ENCODE measurements at regions not wholly inside any gene's neighbourhood (a gene's known extent, or its start where the extent isn't known, plus 50 kb on each side); places are given as distances from the start of the nearest gene placed in this dataset.
"Not testable (repeated sequence)": the region's sequence is repeated elsewhere in the genome, so short reads cannot be mapped to it uniquely, and the experiment has no call there.

DNA sequence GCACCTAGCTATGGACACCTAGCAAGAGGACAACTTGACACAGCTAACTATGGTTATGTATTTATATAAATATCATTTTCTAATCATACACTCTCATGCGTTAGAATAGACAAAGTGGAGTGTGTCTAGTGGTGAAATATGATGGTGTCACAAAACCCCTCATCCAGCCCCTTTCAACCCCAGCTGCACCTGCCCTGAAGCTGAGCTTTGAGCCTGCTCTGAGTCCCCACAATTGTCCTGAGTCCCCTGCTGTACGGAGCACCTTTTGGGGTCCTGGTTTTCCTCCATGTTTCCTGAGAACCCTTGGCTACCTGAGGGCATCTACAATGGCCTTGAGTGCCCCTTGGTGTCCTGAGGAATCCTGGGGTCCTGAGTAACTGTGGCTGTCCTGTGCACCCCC lies 1072.8 kb downstream of the TMEM121 start:
- no peak overlapping the region for H3K4me3 ChIP-seq (ENCODE audit: low read depth, low read length)
- TF ChIP-seq CTCF (IDR thresholded peaks at IDR 0.05; ENCODE audit: low read depth, low read length): no peak

GRCh38 chr14:106605548-106606448 lies 1079.4 kb downstream of the TMEM121 start:
- H3K4me3 ChIP-seq (ENCODE audit: low read depth, low read length): no peak overlapping the region

DNA sequence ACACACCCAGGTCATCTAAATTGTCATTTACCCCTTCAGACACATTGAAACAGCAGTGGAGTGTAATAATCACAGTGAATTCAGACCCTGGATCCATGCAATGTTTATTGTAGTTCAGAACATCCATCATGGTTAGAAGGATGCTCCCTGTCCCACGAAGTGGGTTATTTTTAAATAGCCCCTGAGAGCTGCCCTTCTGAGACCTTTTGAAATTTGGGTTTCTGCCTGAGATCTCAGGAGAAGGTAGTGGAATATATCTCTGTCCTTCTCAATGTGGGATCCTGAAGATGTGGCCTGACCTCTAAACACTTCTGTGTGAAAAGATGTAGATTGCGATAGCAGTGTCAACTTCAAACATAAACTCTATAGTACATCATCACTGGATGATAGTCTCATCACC lies 1080.6 kb downstream of the TMEM121 start:
- no peak for TF ChIP-seq CTCF (IDR thresholded peaks at IDR 0.05; ENCODE audit: low read depth, low read length)
- no peak overlapping the region for H3K4me3 ChIP-seq (ENCODE audit: low read depth, low read length)

More at GRCh38 chr14:106605548-106606448, 1079.4 kb downstream of the TMEM121 start:
- TF ChIP-seq CTCF (IDR thresholded peaks at IDR 0.05; ENCODE audit: low read depth, low read length): no peak

- no peak overlapping the region for H3K4me3 ChIP-seq (ENCODE audit: low read depth, low read length)
- TF ChIP-seq CTCF (IDR thresholded peaks at IDR 0.05; ENCODE audit: low read depth, low read length): no peak
Observed at GRCh38 chr14:106610691-106611090, 1084.3 kb downstream of the TMEM121 start.

DNA sequence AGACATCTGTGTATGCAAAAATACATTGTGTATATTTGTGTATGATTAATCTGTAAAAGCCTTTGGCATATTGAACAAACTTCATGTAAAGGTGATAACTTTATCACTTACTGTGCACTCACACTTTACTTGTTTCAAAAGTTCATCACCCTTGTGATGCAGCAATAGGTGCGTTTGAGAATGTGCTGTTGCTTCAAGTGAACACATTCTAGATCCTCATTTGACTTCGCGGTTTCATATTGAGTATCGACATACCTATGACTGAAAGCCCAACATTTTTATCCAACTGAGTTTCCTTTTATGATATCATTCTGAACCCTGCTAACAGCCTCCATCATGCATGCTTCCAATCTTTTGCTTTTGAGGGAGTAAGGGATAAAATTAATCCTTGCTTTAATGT lies 1086.9 kb downstream of the TMEM121 start:
- H3K4me3 ChIP-seq (ENCODE audit: low read depth, low read length): no peak overlapping the region
- TF ChIP-seq CTCF (IDR thresholded peaks at IDR 0.05; ENCODE audit: low read depth, low read length): no peak

DNA sequence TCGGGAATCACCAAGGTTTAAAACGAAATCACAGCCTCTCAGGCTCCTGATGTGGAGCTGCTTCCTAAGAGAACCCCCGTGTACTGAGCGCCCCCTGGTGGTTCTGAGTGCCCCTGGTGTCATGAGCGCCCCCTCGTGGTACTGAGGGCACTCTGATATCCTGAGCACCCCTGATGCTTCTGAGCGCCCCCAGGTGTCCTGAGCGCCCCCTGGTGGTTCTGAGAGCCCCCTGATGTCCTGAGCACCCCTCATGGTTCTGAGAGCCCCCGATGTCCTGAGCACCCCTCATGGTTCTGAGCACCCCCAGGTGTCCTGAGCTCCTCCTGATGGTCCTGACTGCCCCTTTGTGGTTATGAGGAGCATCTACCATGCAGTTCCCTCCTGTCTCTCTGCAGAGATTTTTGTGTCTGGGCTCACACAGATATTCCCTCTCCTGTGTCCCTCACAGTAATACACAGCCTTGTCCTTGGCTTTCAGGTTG lies 1092.1 kb downstream of the TMEM121 start:
- H3K4me3 ChIP-seq (ENCODE audit: low read depth, low read length): not testable (repeated sequence)

More for the DNA sequence above, 1092.1 kb downstream of the TMEM121 start:
- peak; percentile 27; the same call in 1 of the 2 replicates for TF ChIP-seq CTCF (IDR thresholded peaks at IDR 0.05; ENCODE audit: low read depth, low read length)
